Right forelimb (tissue), 1 donor: ENCODE measurements at regions not wholly inside any gene's neighbourhood (a gene's known extent, or its start where the extent isn't known, plus 50 kb on each side); places are given as distances from the start of the nearest gene placed in this dataset.

Experiments used
- DNase-seq: peaks from one replicate; pipeline ENCODE4 v3.0.0-alpha.2; 2018

- DNase-seq, result no peak
Observed at GRCh38 chr3:65109966-65110500, 422.2 kb upstream of the ADAMTS9 start.

- no peak for DNase-seq
Observed at GRCh38 chr3:65107174-65107573, 419.4 kb upstream of the ADAMTS9 start.

- no peak for DNase-seq
Observed at GRCh38 chr3:65101450-65101849, 413.6 kb upstream of the ADAMTS9 start.

- no peak for DNase-seq
Observed at GRCh38 chr3:65098400-65098799, 410.6 kb upstream of the ADAMTS9 start.

GRCh38 chr3:65096110-65096745 lies 408.4 kb upstream of the ADAMTS9 start:
- no peak for DNase-seq

- DNase-seq, result no peak
Observed at GRCh38 chr3:65094723-65095122, 406.9 kb upstream of the ADAMTS9 start.

GRCh38 chr3:65093641-65094040 lies 405.8 kb upstream of the ADAMTS9 start:
- DNase-seq, result no peak

GRCh38 chr3:65091565-65091964 lies 403.8 kb upstream of the ADAMTS9 start:
- no peak for DNase-seq

GRCh38 chr3:65083240-65083639 lies 395.4 kb upstream of the ADAMTS9 start:
- DNase-seq, result no peak

GRCh38 chr3:65081536-65081935 lies 393.7 kb upstream of the ADAMTS9 start:
- DNase-seq, result no peak

GRCh38 chr3:65080432-65080831 lies 392.6 kb upstream of the ADAMTS9 start:
- DNase-seq, result no peak

- DNase-seq, result no peak
Observed at GRCh38 chr3:65079560-65079959, 391.8 kb upstream of the ADAMTS9 start.

- no peak for DNase-seq
Observed at GRCh38 chr3:65078748-65079147, 390.9 kb upstream of the ADAMTS9 start.

GRCh38 chr3:65077124-65077523 lies 389.3 kb upstream of the ADAMTS9 start:
- no peak for DNase-seq

- no peak for DNase-seq
Observed at GRCh38 chr3:65070968-65071367, 383.2 kb upstream of the ADAMTS9 start.

- no peak for DNase-seq
Observed at GRCh38 chr3:65060904-65061303, 373.1 kb upstream of the ADAMTS9 start.

GRCh38 chr3:65052101-65052500 lies 364.3 kb upstream of the ADAMTS9 start:
- DNase-seq, result no peak

GRCh38 chr3:65048151-65048550 lies 360.4 kb upstream of the ADAMTS9 start:
- no peak for DNase-seq

GRCh38 chr3:65045138-65045537 lies 357.3 kb upstream of the ADAMTS9 start:
- DNase-seq, result no peak

- no peak for DNase-seq
Observed at GRCh38 chr3:65044401-65044800, 356.6 kb upstream of the ADAMTS9 start.

- DNase-seq, result no peak
Observed at GRCh38 chr3:65042675-65043074, 354.9 kb upstream of the ADAMTS9 start.

- DNase-seq, result no peak
Observed at GRCh38 chr3:65039754-65040210, 352.0 kb upstream of the ADAMTS9 start.

GRCh38 chr3:65037861-65038260 lies 350.1 kb upstream of the ADAMTS9 start:
- no peak for DNase-seq

- DNase-seq, result no peak
Observed at GRCh38 chr3:65035246-65035645, 347.4 kb upstream of the ADAMTS9 start.

- DNase-seq, result no peak
Observed at GRCh38 chr3:65033576-65033975, 345.8 kb upstream of the ADAMTS9 start.
